CD4-positive, alpha-beta T cell (primary cell): ENCODE measurements at regions not wholly inside any gene's neighbourhood (a gene's known extent, or its start where the extent isn't known, plus 50 kb on each side); places are given as distances from the start of the nearest gene placed in this dataset.

Experiments
- ATAC-seq: fragments of 200-7000 bp; cut with Tn5 transposase; one replicate; pipeline ENCODE4 v1.10.0; 2022; ENCODE audit warnings: mild to moderate bottlenecking; ENCODE audit not compliant: poor library complexity
- CTCF ChIA-PET: fragments of 350-600 bp; sonication (Branson Sonifier 250); formaldehyde crosslinking; loops from one replicate; lab custom pipeline; 2021; ENCODE audit warnings: antibody characterized with exemption, inconsistent platforms; lab: Charles Lee
- POLR2A ChIA-PET: fragments of 350-600 bp; sonication (Branson Sonifier 250); formaldehyde crosslinking; loops from one replicate; lab custom pipeline; 2021; ENCODE audit warnings: antibody characterized with exemption, inconsistent platforms; lab: Charles Lee
- DNase-seq, 14 experiments: peaks; one replicate each; pipeline ENCODE4 v3.0.0-alpha.2; 2013 to 2020; ENCODE audit warnings: mixed read lengths in 2 of 14
- H3K27ac ChIP-seq, 2 donors: one replicate each; pipeline versions ENCODE4 v1.5.1 to v1.7.0; 2013; ENCODE audit warnings: low read length in 2 of 2, low read depth in 1 of 2, mild to moderate bottlenecking in 1 of 2
- H3K27me3 ChIP-seq, 2 experiments: 1 replicate in 1 of 2; 2 replicates in 1 of 2; pipeline versions ENCODE4 v1.6.1 to v1.7.0; 2013; ENCODE audit warnings: low read length in 2 of 2, control low read depth in 1 of 2, mild to moderate bottlenecking in 1 of 2, moderate library complexity in 1 of 2; ENCODE audit not compliant: insufficient read depth in 2 of 2, control insufficient read depth in 1 of 2
- H3K36me3 ChIP-seq: one replicate; pipeline ENCODE4 v1.6.1; 2013; ENCODE audit warnings: low read length, control low read depth; ENCODE audit not compliant: insufficient read depth
- H3K4me1 ChIP-seq: one replicate; pipeline ENCODE4 v1.6.1; 2013; ENCODE audit warnings: low read length, control low read depth; ENCODE audit not compliant: insufficient read depth
- H3K4me3 ChIP-seq: one replicate; pipeline ENCODE4 v1.5.1; 2013; ENCODE audit warnings: mild to moderate bottlenecking, low read length, moderate library complexity
- H3K9me3 ChIP-seq, 2 experiments: 1 replicate in 1 of 2; 2 replicates in 1 of 2; pipeline versions ENCODE4 v1.6.1 to v1.7.0; 2013; ENCODE audit warnings: low read length in 2 of 2, mild to moderate bottlenecking in 2 of 2, control low read depth in 1 of 2, moderate library complexity in 1 of 2; ENCODE audit not compliant: control insufficient read depth in 1 of 2, insufficient read depth in 1 of 2
- H3K27ac Mint-ChIP-seq: one replicate; pipeline ENCODE4 v1.8.0; 2020; ENCODE audit warnings: mixed read lengths
- H3K27me3 Mint-ChIP-seq: one replicate; pipeline ENCODE4 v1.8.0; 2021; ENCODE audit warnings: mixed read lengths
- H3K36me3 Mint-ChIP-seq: one replicate; pipeline ENCODE4 v1.8.0; 2021; ENCODE audit warnings: low read depth, mixed read lengths
- H3K4me1 Mint-ChIP-seq: one replicate; pipeline ENCODE4 v1.8.0; 2021; ENCODE audit warnings: low read depth, mixed read lengths
- H3K4me3 Mint-ChIP-seq: one replicate; pipeline ENCODE4 v1.8.0; 2020; ENCODE audit warnings: mild to moderate bottlenecking, mixed read lengths
- H3K9me3 Mint-ChIP-seq: one replicate; pipeline ENCODE4 v1.8.0; 2020; ENCODE audit warnings: mixed read lengths
- CTCF ChIP-seq: fragments of 200-600 bp; IDR thresholded peaks from one replicate; pipeline ENCODE4 v1.8.0; 2022; ENCODE audit warnings: antibody characterized with exemption, mild to moderate bottlenecking
- intact Hi-C, 2 experiments: fragments of 100-400 bp; cut with DNase I in 1 of 2; cut with micrococcal nuclease in 1 of 2; formaldehyde crosslinking; loops; one replicate each; pipeline versions ENCODE4 v1.15.1 to v1.9.0; 2023 to 2025; cut with DNase I, micrococcal nuclease

- H3K9me3 Mint-ChIP-seq, result no peaks in the 10 kb centered on the region
- H3K9me3 ChIP-seq, result no peaks in the 10 kb centered on the region
- no peaks in the 10 kb centered on the region for H3K36me3 ChIP-seq
- POLR2A ChIA-PET, result no interaction called here
- DNase-seq, result no peak
- no peak for TF ChIP-seq CTCF
- H3K27ac Mint-ChIP-seq, result no peak overlapping the region
- H3K4me1 Mint-ChIP-seq, result no peaks in the 10 kb centered on the region
- no peak overlapping the region for H3K4me3 Mint-ChIP-seq
- intact Hi-C loops, result loop anchor here in 1 of 2 experiments (5.0 kb wide), 1 partner anchor 48 kb away; no protein-coding TSS in a partner anchor
- H3K27me3 Mint-ChIP-seq, result no peaks in the 10 kb centered on the region
- H3K4me3 ChIP-seq, result no peak overlapping the region
- no peaks in the 10 kb centered on the region for H3K36me3 Mint-ChIP-seq
- CTCF ChIA-PET, result no interaction called here
- no peaks in the 10 kb centered on the region for H3K27me3 ChIP-seq
- H3K4me1 ChIP-seq, result no peaks in the 10 kb centered on the region
- no peak overlapping the region for H3K27ac ChIP-seq
- ATAC-seq, result no peak
Observed at GRCh38 chr14:98904677-98905076, 367.3 kb downstream of the BCL11B start.

DNA sequence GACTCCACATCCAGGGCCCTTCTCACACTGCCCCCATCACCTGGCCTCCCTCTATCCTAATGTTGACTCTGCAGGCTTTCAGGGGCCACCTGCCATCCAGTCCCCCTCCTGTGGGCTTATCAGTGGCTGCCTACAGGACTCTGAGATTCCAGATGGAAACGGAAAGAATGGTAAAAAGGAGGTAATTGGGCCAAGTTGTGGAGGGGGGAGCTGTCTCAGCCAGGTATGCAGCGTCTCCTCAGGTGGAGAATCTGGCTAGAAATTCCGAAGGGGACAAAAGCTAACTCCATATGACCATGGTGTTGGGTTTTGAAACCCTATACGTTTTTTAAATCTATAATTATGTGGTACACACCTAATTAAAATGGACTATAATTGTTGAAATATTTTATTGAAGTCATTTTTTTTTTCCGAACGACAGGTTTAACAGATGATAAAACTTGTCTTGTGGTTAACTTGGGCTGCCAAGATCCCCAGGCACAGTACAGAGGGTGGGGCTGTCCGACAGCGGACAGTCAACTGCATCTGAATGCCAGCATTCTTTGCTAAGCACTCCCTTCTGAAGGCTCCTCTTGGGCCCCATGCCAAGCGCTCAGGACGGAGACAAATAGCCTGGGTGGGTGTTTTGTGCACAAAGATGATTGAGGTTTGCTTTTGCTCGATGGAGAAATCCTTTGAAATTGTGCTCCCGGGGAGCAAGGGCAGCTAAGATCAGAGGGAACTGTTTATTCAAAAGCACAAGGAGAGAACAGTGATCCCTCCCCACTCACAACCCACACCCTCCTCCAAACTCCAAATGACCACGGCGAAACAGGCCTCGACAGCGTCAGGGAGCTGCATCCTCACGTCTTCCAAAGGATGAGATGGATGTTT lies 365.6 kb downstream of the BCL11B start:
- intact Hi-C loops, result no loop called here
- CTCF ChIA-PET, result no interaction called here
- no peaks in the 10 kb centered on the region for H3K9me3 Mint-ChIP-seq
- H3K9me3 ChIP-seq, result no peaks in the 10 kb centered on the region
- TF ChIP-seq CTCF, result no peak
- H3K4me3 ChIP-seq, result no peak overlapping the region
- H3K27me3 ChIP-seq, result no peaks in the 10 kb centered on the region
- H3K27ac Mint-ChIP-seq, result no peak overlapping the region
- no peaks in the 10 kb centered on the region for H3K36me3 Mint-ChIP-seq
- no peaks in the 10 kb centered on the region for H3K4me1 ChIP-seq
- no peak overlapping the region for H3K4me3 Mint-ChIP-seq
- ATAC-seq (no peak), DNase-seq (no peak)
- POLR2A ChIA-PET, result no interaction called here
- H3K36me3 ChIP-seq, result no peaks in the 10 kb centered on the region
- no peaks in the 10 kb centered on the region for H3K27me3 Mint-ChIP-seq
- H3K4me1 Mint-ChIP-seq, result peaks cover 5% of the 10 kb centered on the region
- no peak overlapping the region for H3K27ac ChIP-seq

DNA sequence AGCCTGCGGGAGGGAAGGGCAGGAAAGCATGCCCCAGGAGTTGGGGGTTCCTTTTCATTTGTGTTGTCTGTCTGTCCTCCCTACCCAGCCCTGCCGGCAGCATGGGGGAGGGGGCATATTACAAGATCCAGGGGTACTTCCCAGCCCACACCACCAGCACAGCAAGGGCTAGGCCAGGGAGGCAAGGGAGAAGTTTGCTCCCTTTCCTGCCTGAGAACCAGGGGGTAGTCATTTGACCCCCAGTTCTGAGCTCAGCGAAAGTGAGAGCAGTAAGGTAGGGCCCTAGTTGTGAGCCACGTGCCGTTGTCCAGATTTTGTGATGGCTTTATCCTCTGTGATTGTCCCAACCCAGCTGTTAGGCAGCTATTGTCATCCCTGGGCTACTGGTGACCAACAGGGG lies 364.7 kb downstream of the BCL11B start:
- Mint-ChIP-seq H3K4me3 (no peak overlapping the region), H3K27ac (no peak overlapping the region), H3K9me3 (no peaks in the 10 kb centered on the region), H3K36me3 (no peaks in the 10 kb centered on the region), H3K27me3 (no peaks in the 10 kb centered on the region), H3K4me1 (peaks cover 14% of the 10 kb centered on the region)
- POLR2A ChIA-PET, result no interaction called here
- peaks cover under 1% of the 10 kb centered on the region for H3K4me1 ChIP-seq
- H3K27ac ChIP-seq, result no peak overlapping the region
- DNase-seq, result no peak
- no peaks in the 10 kb centered on the region for H3K36me3 ChIP-seq
- intact Hi-C loops, result no loop called here
- H3K27me3 ChIP-seq, result no peaks in the 10 kb centered on the region
- no peak for TF ChIP-seq CTCF
- ATAC-seq, result no peak
- no peaks in the 10 kb centered on the region for H3K9me3 ChIP-seq
- no peak overlapping the region for H3K4me3 ChIP-seq
- CTCF ChIA-PET, result no interaction called here
